Pancreas (tissue), 10 donors: ENCODE measurements at regions not wholly inside any gene's neighbourhood (a gene's known extent, or its start where the extent isn't known, plus 50 kb on each side); places are given as distances from the start of the nearest gene placed in this dataset.

Experiments used
- ATAC-seq, 4 donors: fragments of 200-7000 bp; cut with Tn5 transposase; one replicate each; pipeline versions ENCODE4 v1.8.0 to v1.9.1; 2020; ENCODE audit warnings: mild to moderate bottlenecking in 4 of 4, moderate library complexity in 4 of 4
- DNase-seq, 6 donors: peaks; one replicate each; pipeline ENCODE4 v3.0.0-alpha.2; 2020
- FAIRE-seq: peaks from 2 replicates; lab custom pipeline; 2012; peaks lifted over from hg19 to GRCh38; lab: Jason Lieb, UNC
- H3K27ac ChIP-seq, 4 donors: fragments of 200-600 bp; sonication (generic); 1 replicate in 3 of 4; 2 replicates in 1 of 4; pipeline versions ENCODE4 v1.5.0 to v1.8.0; 2020
- H3K27me3 ChIP-seq, 4 donors: fragments of 200-600 bp; one replicate each; pipeline ENCODE4 v1.8.0; 2021
- H3K36me3 ChIP-seq, 3 donors: fragments of 200-600 bp; sonication (generic) in 1 of 3; one replicate each; pipeline versions ENCODE4 v1.5.0 to v1.8.0; 2020 to 2021
- H3K4me1 ChIP-seq, 3 donors: fragments of 200-600 bp; one replicate each; pipeline ENCODE4 v1.8.0; 2021
- H3K4me3 ChIP-seq, 4 donors: fragments of 200-600 bp; sonication (generic) in 2 of 4; one replicate each; pipeline versions ENCODE4 v1.5.0 to v1.8.0; 2020 to 2021
- H3K9me3 ChIP-seq, 4 donors: fragments of 200-600 bp; one replicate each; pipeline ENCODE4 v1.8.0; 2021
- CTCF ChIP-seq, 4 donors: fragments of 200-600 bp; sonication (generic) in 3 of 4; IDR thresholded peaks; one replicate each; pipeline versions ENCODE4 v1.5.0 to v1.8.0; 2021; ENCODE audit warnings: antibody characterized with exemption in 4 of 4
- WGBS, 2 donors: extraction: QIAGEN DNeasy Blood & Tissue Kit; methylation state at CpG; one replicate each; pipeline ENCODE4 v1.1.7; 2013; 5-methylcytosine and 5-hydroxymethylcytosine counted together
- intact Hi-C, 3 donors: fragments of 100-400 bp; cut with DNase I; formaldehyde crosslinking; loops; one replicate each; pipeline versions ENCODE4 v1.11.1 to v1.14.2; 2022
- donor health status: healthy with polysubstance abuse.
- donor health status: DM: no; HTN: no; CAD: no; lungs with moderate emphysema.
- donor health status: DM: no; HTN: no; CAD: no.
- donor health status: control.
- donor health status: control.
- donor health status: Bipolar disorder and iron deficiency.
- donor health status: DM: yes; HTN: yes; CAD: no.
- donor health status: DM: no; HTN: no; CAD: no.
- donor health status: DM: no; HTN: no; CAD: no.
- donor health status: DM: yes; HTN: yes; CAD: no.

- intact Hi-C loops: no loop called here
- TF ChIP-seq CTCF (IDR thresholded peaks at IDR 0.05): no peak
- no peak overlapping the region for H3K27ac ChIP-seq
- no peak overlapping the region for H3K4me3 ChIP-seq
- 88 to 89% methylated on average over 16 of the region's 16 CpGs for WGBS, 2 donors
- no peaks in the 10 kb centered on the region for H3K4me1 ChIP-seq
- no peaks in the 10 kb centered on the region for H3K9me3 ChIP-seq
- DNase-seq (no peak), ATAC-seq (no peak), FAIRE-seq (no peak)
- H3K36me3 ChIP-seq: no peaks in the 10 kb centered on the region
- no peaks in the 10 kb centered on the region for H3K27me3 ChIP-seq
Measured at GRCh38 chr3:139281522-139282196, 62.2 kb upstream of the MRPS22 start.

GRCh38 chr3:139283301-139283700 is 60.5 kb upstream of the MRPS22 start:
- Histone ChIP-seq H3K9me3 (no peaks in the 10 kb centered on the region), H3K27ac (no peak overlapping the region), H3K27me3 (no peaks in the 10 kb centered on the region), H3K36me3 (no peaks in the 10 kb centered on the region), H3K4me1 (peaks cover 0 to 5% (median 3%) of the 10 kb centered on the region in 3 donors), H3K4me3 (no peak overlapping the region)
- no peak for TF ChIP-seq CTCF (IDR thresholded peaks at IDR 0.05)
- intact Hi-C loops: no loop called here
- DNase-seq (no peak), ATAC-seq (no peak), FAIRE-seq (no peak)
- 87 to 90% methylated on average over 4 of the region's 4 CpGs for WGBS, 2 donors

GRCh38 chr3:139284221-139284620 is 59.6 kb upstream of the MRPS22 start:
- H3K9me3 ChIP-seq: no peaks in the 10 kb centered on the region
- H3K27me3 ChIP-seq: no peaks in the 10 kb centered on the region
- H3K4me1 ChIP-seq: peaks cover 0 to 11% (median 9%) of the 10 kb centered on the region in 3 donors
- ATAC-seq (no peak), DNase-seq (no peak), FAIRE-seq (no peak)
- 80 to 89% methylated on average over 4 of the region's 4 CpGs for WGBS, 2 donors
- no peak overlapping the region for H3K27ac ChIP-seq
- H3K36me3 ChIP-seq: no peaks in the 10 kb centered on the region
- intact Hi-C loops: no loop called here
- no peak overlapping the region for H3K4me3 ChIP-seq
- no peak for TF ChIP-seq CTCF (IDR thresholded peaks at IDR 0.05)

- Histone ChIP-seq H3K27me3 (no peaks in the 10 kb centered on the region), H3K27ac (no peak overlapping the region), H3K4me1 (peaks cover 0 to 11% (median 9%) of the 10 kb centered on the region in 3 donors), H3K36me3 (no peaks in the 10 kb centered on the region), H3K4me3 (no peak overlapping the region), H3K9me3 (no peaks in the 10 kb centered on the region)
- 84% methylated on average over 2 of the region's 2 CpGs for WGBS, 2 donors
- intact Hi-C loops: no loop called here
- FAIRE-seq (no peak), ATAC-seq (no peak), DNase-seq (no peak)
- TF ChIP-seq CTCF (IDR thresholded peaks at IDR 0.05): no peak
Measured at GRCh38 chr3:139285691-139286090, 58.1 kb upstream of the MRPS22 start.

DNA sequence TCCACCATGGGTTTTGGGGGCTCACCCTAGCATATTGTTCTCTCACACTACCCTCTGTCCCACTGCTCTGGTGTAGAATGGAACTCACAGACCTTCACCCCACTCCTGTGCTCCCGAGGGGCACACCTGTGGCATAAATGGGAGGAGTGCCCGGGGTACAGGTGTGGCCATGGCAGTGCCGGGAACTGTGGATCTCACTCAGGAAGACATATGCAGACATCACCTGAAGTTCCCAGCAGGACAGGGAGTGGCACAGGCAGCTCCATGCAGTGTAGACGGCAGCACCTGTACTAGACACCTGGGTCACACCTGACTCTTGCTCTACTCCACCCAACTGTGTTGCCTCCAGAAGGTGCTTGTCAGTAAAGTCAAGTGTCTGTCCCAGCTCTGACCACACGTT is 57.6 kb upstream of the MRPS22 start:
- H3K4me3 ChIP-seq: no peak overlapping the region
- no peak for FAIRE-seq
- peaks cover 0 to 11% (median 9%) of the 10 kb centered on the region in 3 donors for H3K4me1 ChIP-seq
- no peaks in the 10 kb centered on the region for H3K9me3 ChIP-seq
- no peaks in the 10 kb centered on the region for H3K27me3 ChIP-seq
- no peak for ATAC-seq
- no peak for TF ChIP-seq CTCF (IDR thresholded peaks at IDR 0.05)
- H3K36me3 ChIP-seq: no peaks in the 10 kb centered on the region
- intact Hi-C loops: no loop called here
- no peak for DNase-seq
- no peak overlapping the region for H3K27ac ChIP-seq
- WGBS, 2 donors: 86% methylated on average over 5 of the region's 5 CpGs
